IMR-90 (cell line): ENCODE measurements at regions not wholly inside any gene's neighbourhood (a gene's known extent, or its start where the extent isn't known, plus 50 kb on each side); places are given as distances from the start of the nearest gene placed in this dataset.

ENCODE experiments used
- ATAC-seq: fragments of 200-7000 bp; cut with Tn5 transposase; 2 replicates; pipeline ENCODE4 v1.9.1; 2020; ENCODE audit warnings: low read depth, mild to moderate bottlenecking, moderate library complexity
- BruUV-seq: library from RNA; stranded (reverse); fragments of 400-500 nt; replicated peaks from 2 replicates; lab custom pipeline; 2021; lab: Mats Ljungman, UMichigan
- CTCF ChIA-PET: fragments of 300-600 bp; formaldehyde crosslinking; extraction: SDS; loops from one replicate; lab custom pipeline; 2021; ENCODE audit warnings: antibody characterized with exemption; lab: Yijun Ruan, JAX
- POLR2A ChIA-PET: fragments of 300-600 bp; sonication (Branson Sonifier 250); formaldehyde crosslinking; loops from one replicate; lab custom pipeline; 2022; ENCODE audit warnings: antibody characterized with exemption; ENCODE audit not compliant: unreplicated experiment; lab: Charles Lee
- DNase-seq: peaks from one replicate; pipeline ENCODE4 v3.0.0; 2013
- H2AFZ ChIP-seq: replicated peaks from 2 replicates; pipeline ENCODE3; 2013; ENCODE audit warnings: low read length, mild to moderate bottlenecking; ENCODE audit not compliant: poor library complexity
- H2AK5ac ChIP-seq: 2 replicates; pipeline ENCODE4 v1.6.1; 2013; ENCODE audit warnings: low read depth, low read length, inconsistent platforms
- H2AK9ac ChIP-seq: replicated peaks from 2 replicates; pipeline ENCODE3; 2013; ENCODE audit warnings: mild to moderate bottlenecking, low read depth, low read length, moderate library complexity; ENCODE audit not compliant: poor library complexity
- H2BK120ac ChIP-seq: 2 replicates; pipeline ENCODE4 v1.6.1; 2013; ENCODE audit warnings: low read depth, low read length, inconsistent platforms
- H2BK15ac ChIP-seq: 3 replicates; pipeline ENCODE4 v1.6.1; 2013; ENCODE audit warnings: low read depth, low read length, inconsistent platforms
- H2BK20ac ChIP-seq: 2 replicates; pipeline ENCODE4 v1.6.1; 2013; ENCODE audit warnings: low read depth, mild to moderate bottlenecking, inconsistent platforms, low read length, moderate library complexity
- H2BK5ac ChIP-seq: 2 replicates; pipeline ENCODE4 v1.6.1; 2013; ENCODE audit warnings: mild to moderate bottlenecking, low read depth, low read length, inconsistent platforms; ENCODE audit not compliant: poor library complexity, severe bottlenecking
- H3K14ac ChIP-seq: replicated peaks from 2 replicates; pipeline ENCODE4 v1.6.1; 2013; ENCODE audit warnings: low read depth, low read length, inconsistent platforms
- H3K18ac ChIP-seq: 2 replicates; pipeline ENCODE4 v1.6.1; 2013; ENCODE audit warnings: low read depth, low read length, control low read depth
- H3K23ac ChIP-seq: 2 replicates; pipeline ENCODE4 v1.6.1; 2013; ENCODE audit warnings: low read depth, low read length, inconsistent platforms
- H3K27ac ChIP-seq: 2 replicates; pipeline ENCODE4 v1.5.1; 2013; ENCODE audit warnings: mild to moderate bottlenecking, control low read depth, low read length; ENCODE audit not compliant: insufficient read depth
- H3K27me3 ChIP-seq: 2 replicates; pipeline ENCODE4 v1.6.1; 2013; ENCODE audit warnings: low read length; ENCODE audit not compliant: control insufficient read depth, insufficient read depth
- H3K36me3 ChIP-seq: 2 replicates; pipeline ENCODE4 v1.6.1; 2013; ENCODE audit warnings: low read length, mixed read lengths; ENCODE audit not compliant: control insufficient read depth, insufficient read depth
- H3K4ac ChIP-seq: 2 replicates; pipeline ENCODE4 v1.6.1; 2013; ENCODE audit warnings: low read depth, low read length, inconsistent platforms
- H3K4me1 ChIP-seq: 2 replicates; pipeline ENCODE4 v1.6.1; 2013; ENCODE audit warnings: low read length, mixed read lengths; ENCODE audit not compliant: control insufficient read depth, insufficient read depth
- H3K4me2 ChIP-seq: 2 replicates; pipeline ENCODE4 v1.6.1; 2013; ENCODE audit warnings: low read depth, mild to moderate bottlenecking, control low read depth, low read length, moderate library complexity
- H3K4me3 ChIP-seq: 2 replicates; pipeline ENCODE4 v1.5.1; 2013; ENCODE audit warnings: low read depth, mild to moderate bottlenecking, control low read depth, low read length, moderate library complexity; ENCODE audit not compliant: insufficient read depth
- H3K56ac ChIP-seq: 2 replicates; pipeline ENCODE4 v1.6.1; 2013; ENCODE audit warnings: low read length, inconsistent platforms; ENCODE audit not compliant: insufficient read depth; ENCODE audit errors: extremely low read depth
- H3K79me1 ChIP-seq, 2 experiments: 2 replicates each; pipeline ENCODE4 v1.6.1; 2013; ENCODE audit warnings: low read length in 2 of 2, inconsistent platforms in 1 of 2, low read depth in 1 of 2
- H3K9ac ChIP-seq: 2 replicates; pipeline ENCODE4 v1.6.1; 2013; ENCODE audit warnings: low read depth, low read length, control low read depth
- H3K9me1 ChIP-seq: 2 replicates; pipeline ENCODE4 v1.6.1; 2013; ENCODE audit warnings: low read length, inconsistent platforms; ENCODE audit not compliant: insufficient read depth
- H3K9me3 ChIP-seq: 2 replicates; pipeline ENCODE4 v1.6.1; 2013; ENCODE audit warnings: low read length; ENCODE audit not compliant: control insufficient read depth, insufficient read depth
- H4K20me1 ChIP-seq: 2 replicates; pipeline ENCODE4 v1.6.1; 2013; ENCODE audit warnings: low read length, inconsistent platforms; ENCODE audit not compliant: insufficient read depth
- H4K5ac ChIP-seq: 2 replicates; pipeline ENCODE4 v1.6.1; 2013; ENCODE audit warnings: mild to moderate bottlenecking, low read depth, low read length, control low read depth
- H4K8ac ChIP-seq, 2 experiments: 2 replicates each; pipeline ENCODE4 v1.6.1; 2013; ENCODE audit warnings: low read depth in 2 of 2, low read length in 2 of 2, control low read depth in 1 of 2, inconsistent platforms in 1 of 2
- H4K91ac ChIP-seq: 2 replicates; pipeline ENCODE4 v1.6.1; 2013; ENCODE audit warnings: low read depth, low read length, inconsistent platforms; ENCODE audit not compliant: insufficient read depth
- CTCF ChIP-seq: conservative IDR thresholded peaks from 2 replicates; pipeline ENCODE4 v1.5.1; 2012; ENCODE audit warnings: mild to moderate bottlenecking, low read depth, low read length, improper control_type of control experiment
- ELK1 ChIP-seq: fragments of 150-350 bp; IDR thresholded peaks from 2 replicates; pipeline ENCODE4 v1.6.1; 2016; ENCODE audit warnings: low read depth, mild to moderate bottlenecking, low read length, moderate library complexity, borderline replicate concordance
- FOS ChIP-seq: fragments of 150-350 bp; IDR thresholded peaks from 2 replicates; pipeline ENCODE4 v1.6.1; 2016; ENCODE audit warnings: low read depth, low read length
- POLR2A ChIP-seq: IDR thresholded peaks from 2 replicates; pipeline ENCODE4 v1.6.1; 2012; ENCODE audit warnings: mild to moderate bottlenecking, low read depth, low read length
- RFX5 ChIP-seq: IDR thresholded peaks from 2 replicates; pipeline ENCODE4 v1.8.0; 2012; ENCODE audit warnings: low read depth, mild to moderate bottlenecking, low read length, moderate library complexity
- SMC3 ChIP-seq: fragments of 150-350 bp; IDR thresholded peaks from 2 replicates; pipeline ENCODE4 v1.6.1; 2016; ENCODE audit warnings: low read depth, mild to moderate bottlenecking, antibody characterized with exemption, low read length, moderate library complexity
- USF2 ChIP-seq: fragments of 150-350 bp; IDR thresholded peaks from 2 replicates; pipeline ENCODE4 v1.6.1; 2017; ENCODE audit warnings: mild to moderate bottlenecking, antibody characterized with exemption, low read length, low read depth
- dilution Hi-C: fragments of 300-500 bp; cut with HindIII; formaldehyde crosslinking; loops from one replicate; pipeline ENCODE4 v1.14.3; 2018; ENCODE audit warnings: low sequenced_read_pairs; ENCODE audit not compliant: unreplicated experiment
- in situ Hi-C: fragments of 300-500 bp; cut with MboI; formaldehyde crosslinking; loops from 3 replicates; pipeline ENCODE4 v1.14.3; 2019; ENCODE audit warnings: low sequenced_read_pairs, inconsistent platforms, mixed read lengths
- intact Hi-C: fragments of 100-400 bp; cut with micrococcal nuclease; formaldehyde crosslinking; loops from 2 replicates; pipeline ENCODE4 v1.10.0; 2022

- Histone ChIP-seq H3K27me3 (no peaks in the 10 kb centered on the region), H3K18ac (peak overlapping the region; percentile 4; the same call in 1 of the 2 replicates), H2BK20ac (no peak overlapping the region), H3K4me3 (no peak overlapping the region), H2AK9ac (no peak overlapping the region), H2BK5ac (no peak overlapping the region), H2BK120ac (peak overlapping the region; percentile 11; the same call in 1 of the 2 replicates), H2AK5ac (no peak overlapping the region), H3K9me3 (no peaks in the 10 kb centered on the region), H3K56ac (no peak overlapping the region), H3K9ac (no peak overlapping the region), H3K14ac (no peak overlapping the region), H3K4ac (no peak overlapping the region), H3K4me2 (no peak overlapping the region), H3K79me1 (no peaks in the 10 kb centered on the region), H3K4me1 (peaks cover 27% of the 10 kb centered on the region), H3K36me3 (no peaks in the 10 kb centered on the region), H4K91ac (no peak overlapping the region), H3K9me1 (peaks cover 9% of the 10 kb centered on the region), H4K8ac (no peak overlapping the region), H2AFZ (no peak overlapping the region), H4K5ac (0 out of 2 replicates have a peak overlapping the region, but pooled peaks have one; percentile 17), H2BK15ac (no peak overlapping the region; the same call in 2 of the 3 replicates), H3K23ac (no peak overlapping the region), H4K20me1 (no peaks in the 10 kb centered on the region), H3K27ac (no peak overlapping the region)
- dilution Hi-C loops, result no loop called here
- BruUV-seq, result no TSS peak
- ChIA-PET POLR2A (no interaction called here), CTCF (interaction anchor here (1.3 kb wide), 1 partner anchor 8 kb away, joined by 4 read pairs; no protein-coding TSS in a partner anchor)
- no peak for DNase-seq
- TF ChIP-seq FOS (no peak), ELK1 (no peak), SMC3 (no peak), POLR2A (no peak), RFX5 (no peak), USF2 (no peak), CTCF (no peak)
- no peak for ATAC-seq
- in situ Hi-C loops, result no loop called here
- intact Hi-C loops, result no loop called here
Measured at GRCh38 chr2:217660423-217660822, 342.4 kb downstream of the TNS1 start.
